ENCODE measurements at regions not wholly inside any gene's neighbourhood (a gene's known extent, or its start where the extent isn't known, plus 50 kb on each side); places are given as distances from the start of the nearest gene placed in this dataset.
"Not testable (repeated sequence)": the region's sequence is repeated elsewhere in the genome, so short reads cannot be mapped to it uniquely, and the experiment has no call there.

DNA sequence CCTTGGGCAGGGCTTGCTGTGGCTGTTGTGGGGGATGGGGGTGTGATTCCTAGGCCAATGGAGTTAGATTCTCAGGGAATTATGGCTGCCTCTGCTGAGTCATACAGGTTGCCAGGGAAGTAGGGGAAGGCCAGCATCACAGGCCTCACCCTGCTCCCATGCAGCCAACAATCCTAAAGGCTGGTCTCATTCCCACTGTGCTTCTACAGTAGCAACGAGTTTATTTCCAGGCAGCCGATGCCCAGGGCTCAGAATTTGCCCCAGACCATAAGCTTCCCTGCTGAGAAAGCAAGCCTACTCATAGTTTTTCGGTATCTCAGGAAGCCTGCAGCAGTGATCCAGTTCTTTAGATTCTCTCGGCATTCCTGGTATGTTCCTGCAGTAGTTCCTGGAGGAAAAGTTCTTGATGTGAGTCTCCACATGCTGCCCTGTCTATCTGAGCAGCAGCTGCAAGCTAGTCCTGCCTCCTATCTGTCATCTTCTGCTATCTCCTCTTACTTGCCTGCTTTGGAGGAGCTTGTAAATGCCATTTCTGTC, 59.3 kb upstream of the SELENOP start (continued):
- TF ChIP-seq, protein P1, sequence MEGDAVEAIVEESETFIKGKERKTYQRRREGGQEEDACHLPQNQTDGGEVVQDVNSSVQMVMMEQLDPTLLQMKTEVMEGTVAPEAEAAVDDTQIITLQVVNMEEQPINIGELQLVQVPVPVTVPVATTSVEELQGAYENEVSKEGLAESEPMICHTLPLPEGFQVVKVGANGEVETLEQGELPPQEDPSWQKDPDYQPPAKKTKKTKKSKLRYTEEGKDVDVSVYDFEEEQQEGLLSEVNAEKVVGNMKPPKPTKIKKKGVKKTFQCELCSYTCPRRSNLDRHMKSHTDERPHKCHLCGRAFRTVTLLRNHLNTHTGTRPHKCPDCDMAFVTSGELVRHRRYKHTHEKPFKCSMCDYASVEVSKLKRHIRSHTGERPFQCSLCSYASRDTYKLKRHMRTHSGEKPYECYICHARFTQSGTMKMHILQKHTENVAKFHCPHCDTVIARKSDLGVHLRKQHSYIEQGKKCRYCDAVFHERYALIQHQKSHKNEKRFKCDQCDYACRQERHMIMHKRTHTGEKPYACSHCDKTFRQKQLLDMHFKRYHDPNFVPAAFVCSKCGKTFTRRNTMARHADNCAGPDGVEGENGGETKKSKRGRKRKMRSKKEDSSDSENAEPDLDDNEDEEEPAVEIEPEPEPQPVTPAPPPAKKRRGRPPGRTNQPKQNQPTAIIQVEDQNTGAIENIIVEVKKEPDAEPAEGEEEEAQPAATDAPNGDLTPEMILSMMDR (conservative IDR thresholded peaks at IDR 0.05; ENCODE audit: low read depth in 2 of 2): no peak; a peak in 1 of 4 replicates
- TF ChIP-seq, protein P2, sequence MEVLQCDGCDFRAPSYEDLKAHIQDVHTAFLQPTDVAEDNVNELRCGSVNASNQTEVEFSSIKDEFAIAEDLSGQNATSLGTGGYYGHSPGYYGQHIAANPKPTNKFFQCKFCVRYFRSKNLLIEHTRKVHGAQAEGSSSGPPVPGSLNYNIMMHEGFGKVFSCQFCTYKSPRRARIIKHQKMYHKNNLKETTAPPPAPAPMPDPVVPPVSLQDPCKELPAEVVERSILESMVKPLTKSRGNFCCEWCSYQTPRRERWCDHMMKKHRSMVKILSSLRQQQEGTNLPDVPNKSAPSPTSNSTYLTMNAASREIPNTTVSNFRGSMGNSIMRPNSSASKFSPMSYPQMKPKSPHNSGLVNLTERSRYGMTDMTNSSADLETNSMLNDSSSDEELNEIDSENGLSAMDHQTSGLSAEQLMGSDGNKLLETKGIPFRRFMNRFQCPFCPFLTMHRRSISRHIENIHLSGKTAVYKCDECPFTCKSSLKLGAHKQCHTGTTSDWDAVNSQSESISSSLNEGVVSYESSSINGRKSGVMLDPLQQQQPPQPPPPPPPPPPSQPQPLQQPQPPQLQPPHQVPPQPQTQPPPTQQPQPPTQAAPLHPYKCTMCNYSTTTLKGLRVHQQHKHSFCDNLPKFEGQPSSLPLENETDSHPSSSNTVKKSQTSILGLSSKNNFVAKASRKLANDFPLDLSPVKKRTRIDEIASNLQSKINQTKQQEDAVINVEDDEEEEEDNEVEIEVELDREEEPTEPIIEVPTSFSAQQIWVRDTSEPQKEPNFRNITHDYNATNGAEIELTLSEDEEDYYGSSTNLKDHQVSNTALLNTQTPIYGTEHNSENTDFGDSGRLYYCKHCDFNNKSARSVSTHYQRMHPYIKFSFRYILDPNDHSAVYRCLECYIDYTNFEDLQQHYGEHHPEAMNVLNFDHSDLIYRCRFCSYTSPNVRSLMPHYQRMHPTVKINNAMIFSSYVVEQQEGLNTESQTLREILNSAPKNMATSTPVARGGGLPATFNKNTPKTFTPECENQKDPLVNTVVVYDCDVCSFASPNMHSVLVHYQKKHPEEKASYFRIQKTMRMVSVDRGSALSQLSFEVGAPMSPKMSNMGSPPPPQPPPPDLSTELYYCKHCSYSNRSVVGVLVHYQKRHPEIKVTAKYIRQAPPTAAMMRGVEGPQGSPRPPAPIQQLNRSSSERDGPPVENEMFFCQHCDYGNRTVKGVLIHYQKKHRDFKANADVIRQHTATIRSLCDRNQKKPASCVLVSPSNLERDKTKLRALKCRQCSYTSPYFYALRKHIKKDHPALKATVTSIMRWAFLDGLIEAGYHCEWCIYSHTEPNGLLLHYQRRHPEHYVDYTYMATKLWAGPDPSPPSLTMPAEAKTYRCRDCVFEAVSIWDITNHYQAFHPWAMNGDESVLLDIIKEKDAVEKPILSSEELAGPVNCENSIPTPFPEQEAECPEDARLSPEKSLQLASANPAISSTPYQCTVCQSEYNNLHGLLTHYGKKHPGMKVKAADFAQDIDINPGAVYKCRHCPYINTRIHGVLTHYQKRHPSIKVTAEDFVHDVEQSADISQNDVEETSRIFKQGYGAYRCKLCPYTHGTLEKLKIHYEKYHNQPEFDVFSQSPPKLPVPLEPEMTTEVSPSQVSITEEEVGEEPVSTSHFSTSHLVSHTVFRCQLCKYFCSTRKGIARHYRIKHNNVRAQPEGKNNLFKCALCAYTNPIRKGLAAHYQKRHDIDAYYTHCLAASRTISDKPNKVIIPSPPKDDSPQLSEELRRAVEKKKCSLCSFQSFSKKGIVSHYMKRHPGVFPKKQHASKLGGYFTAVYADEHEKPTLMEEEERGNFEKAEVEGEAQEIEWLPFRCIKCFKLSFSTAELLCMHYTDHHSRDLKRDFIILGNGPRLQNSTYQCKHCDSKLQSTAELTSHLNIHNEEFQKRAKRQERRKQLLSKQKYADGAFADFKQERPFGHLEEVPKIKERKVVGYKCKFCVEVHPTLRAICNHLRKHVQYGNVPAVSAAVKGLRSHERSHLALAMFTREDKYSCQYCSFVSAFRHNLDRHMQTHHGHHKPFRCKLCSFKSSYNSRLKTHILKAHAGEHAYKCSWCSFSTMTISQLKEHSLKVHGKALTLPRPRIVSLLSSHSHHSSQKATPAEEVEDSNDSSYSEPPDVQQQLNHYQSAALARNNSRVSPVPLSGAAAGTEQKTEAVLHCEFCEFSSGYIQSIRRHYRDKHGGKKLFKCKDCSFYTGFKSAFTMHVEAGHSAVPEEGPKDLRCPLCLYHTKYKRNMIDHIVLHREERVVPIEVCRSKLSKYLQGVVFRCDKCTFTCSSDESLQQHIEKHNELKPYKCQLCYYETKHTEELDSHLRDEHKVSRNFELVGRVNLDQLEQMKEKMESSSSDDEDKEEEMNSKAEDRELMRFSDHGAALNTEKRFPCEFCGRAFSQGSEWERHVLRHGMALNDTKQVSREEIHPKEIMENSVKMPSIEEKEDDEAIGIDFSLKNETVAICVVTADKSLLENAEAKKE (CRISPR knock-in tag; IDR thresholded peaks at IDR 0.05): no peak
- no peak for TF ChIP-seq EZH2 (IDR thresholded peaks at IDR 0.05; ENCODE audit: low read depth, unreplicated experiment)

DNA sequence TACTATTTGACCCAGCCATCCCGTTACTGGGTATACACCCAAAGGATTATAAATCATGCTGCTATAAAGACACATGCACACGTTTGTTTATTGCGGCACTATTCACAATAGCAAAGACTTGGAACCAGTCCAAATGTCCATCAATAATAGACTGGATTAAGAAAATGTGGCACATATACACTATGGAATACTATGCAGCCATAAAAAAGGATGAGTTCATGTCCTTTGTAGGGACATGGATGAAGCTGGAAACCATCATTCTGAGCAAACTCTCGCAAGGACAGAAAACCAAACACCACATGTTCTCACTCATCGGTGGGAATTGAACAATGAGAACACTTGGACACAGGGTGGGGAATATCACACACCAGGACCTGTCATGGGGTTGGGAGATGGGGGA, 56.7 kb upstream of the SELENOP start:
- H3K9me2 ChIP-seq (ENCODE audit: insufficient read depth); H3K36me3 ChIP-seq (ENCODE audit: insufficient read depth); H3K27ac Mint-ChIP-seq; H4K20me1 ChIP-seq (replicated peaks; ENCODE audit: insufficient read depth); H3K36me3 Mint-ChIP-seq (ENCODE audit: low read depth); H3F3A ChIP-seq (replicated peaks; ENCODE audit: low read depth); H3K79me2 ChIP-seq (replicated peaks; ENCODE audit: insufficient read depth); H3K4me1 Mint-ChIP-seq; H2AFZ ChIP-seq; ATAC-seq; H3K27me3 ChIP-seq (ENCODE audit: insufficient read depth); DNase-seq (ENCODE audit: low spot score); H3K27ac ChIP-seq (ENCODE audit: low read depth); H3K4me1 ChIP-seq (ENCODE audit: insufficient read depth); H3K4me2 ChIP-seq; H3K4me3 Mint-ChIP-seq; H3K4me3 ChIP-seq; H3K27me3 Mint-ChIP-seq (ENCODE audit: insufficient read depth, low read depth, poor library complexity): not testable (repeated sequence)
- peaks cover 41% of the 10 kb centered on the region; the same call in 2 of the 3 replicates for H3K9me3 Mint-ChIP-seq

DNA sequence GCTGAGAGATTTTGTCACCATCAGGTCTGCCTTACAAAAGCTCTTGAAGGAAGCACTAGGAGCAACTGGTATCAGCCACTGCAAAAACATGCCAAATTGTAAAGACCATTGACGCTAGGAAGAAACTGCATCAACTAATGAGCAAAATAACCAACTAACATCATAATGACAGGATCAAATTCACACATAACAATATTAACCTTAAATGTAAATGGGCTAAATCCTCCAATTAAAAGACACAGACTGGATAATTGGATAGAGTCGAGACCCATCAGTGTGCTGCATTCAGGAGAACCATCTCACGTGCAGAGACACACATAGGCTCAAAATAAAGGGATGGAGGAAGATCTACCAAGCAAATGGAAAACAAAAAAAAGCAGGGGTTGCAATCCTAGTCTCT, 53.1 kb upstream of the SELENOP start:
- not testable (repeated sequence) for H3K4me3 Mint-ChIP-seq; H3K27ac Mint-ChIP-seq; H3K27ac ChIP-seq (ENCODE audit: low read depth); H3K36me3 Mint-ChIP-seq (ENCODE audit: low read depth); H3K4me3 ChIP-seq; H4K20me1 ChIP-seq (replicated peaks; ENCODE audit: insufficient read depth); H3K27me3 ChIP-seq (ENCODE audit: insufficient read depth); H3K4me1 ChIP-seq (ENCODE audit: insufficient read depth); H3K4me1 Mint-ChIP-seq; H3K9me2 ChIP-seq (ENCODE audit: insufficient read depth); H3K36me3 ChIP-seq (ENCODE audit: insufficient read depth); H3K27me3 Mint-ChIP-seq (ENCODE audit: insufficient read depth, low read depth, poor library complexity); H3K4me2 ChIP-seq; DNase-seq (ENCODE audit: low spot score); H3F3A ChIP-seq (replicated peaks; ENCODE audit: low read depth); H3K79me2 ChIP-seq (replicated peaks; ENCODE audit: insufficient read depth); H2AFZ ChIP-seq; ATAC-seq
- H3K9me3 Mint-ChIP-seq: peaks cover 67% of the 10 kb centered on the region

All from GM23338 (cell line).